HG03025 (cell line): ENCODE measurements at regions not wholly inside any gene's neighbourhood (a gene's known extent, or its start where the extent isn't known, plus 50 kb on each side); places are given as distances from the start of the nearest gene placed in this dataset.

Experiments used
- ATAC-seq: cut with Tn5 transposase; IDR thresholded peaks from one replicate; pipeline ENCODE4 v1.9.1; 2021; ENCODE audit warnings: mild to moderate bottlenecking, moderate library complexity; ENCODE audit not compliant: unreplicated experiment, low FRiP score

GRCh38 chr2:45301307-45302277 is 292.3 kb upstream of the SIX2 start:
- ATAC-seq, result no peak

GRCh38 chr2:45300026-45300750 is 290.9 kb upstream of the SIX2 start:
- ATAC-seq, result no peak

GRCh38 chr2:45299361-45299760 is 290.1 kb upstream of the SIX2 start:
- ATAC-seq, result no peak

GRCh38 chr2:45293182-45293581 is 283.9 kb upstream of the SIX2 start:
- no peak for ATAC-seq

- ATAC-seq, result no peak
These were observed 282.0 kb upstream of the SIX2 start for GRCh38 chr2:45291296-45291701.

- no peak for ATAC-seq
These were observed 280.9 kb upstream of the SIX2 start for GRCh38 chr2:45289997-45290709.

- ATAC-seq, result no peak
These were observed 279.5 kb upstream of the SIX2 start for GRCh38 chr2:45288532-45289417.

GRCh38 chr2:45287045-45287444 is 277.8 kb upstream of the SIX2 start:
- no peak for ATAC-seq

- no peak for ATAC-seq
These were observed 276.6 kb upstream of the SIX2 start for GRCh38 chr2:45285771-45286390.

- ATAC-seq, result no peak
These were observed 276.1 kb upstream of the SIX2 start for GRCh38 chr2:45285311-45285710.

- no peak for ATAC-seq
These were observed 275.4 kb upstream of the SIX2 start for GRCh38 chr2:45284621-45284995.

- ATAC-seq, result no peak
These were observed 274.7 kb upstream of the SIX2 start for GRCh38 chr2:45283764-45284620.

GRCh38 chr2:45282646-45283045 is 273.4 kb upstream of the SIX2 start:
- no peak for ATAC-seq

GRCh38 chr2:45281311-45281710 is 272.1 kb upstream of the SIX2 start:
- ATAC-seq, result no peak

GRCh38 chr2:45280794-45281193 is 271.5 kb upstream of the SIX2 start:
- no peak for ATAC-seq

GRCh38 chr2:45279356-45279755 is 270.1 kb upstream of the SIX2 start:
- ATAC-seq, result no peak

- ATAC-seq, result no peak
These were observed 269.3 kb upstream of the SIX2 start for GRCh38 chr2:45278365-45279078.

- no peak for ATAC-seq
These were observed 267.7 kb upstream of the SIX2 start for GRCh38 chr2:45276914-45277313.
